ENCODE measurements at regions not wholly inside any gene's neighbourhood (a gene's known extent, or its start where the extent isn't known, plus 50 kb on each side); places are given as distances from the start of the nearest gene placed in this dataset.
A peak's percentile ranks its signal among the peaks of the same experiment; 100 is the strongest.

- intact Hi-C loops (cut with DNase I) = no loop called here
- Histone ChIP-seq H3K4me3 (no peak overlapping the region), H3K27ac (no peak overlapping the region), H3K27me3 (no peaks in the 10 kb centered on the region), H3K9me3 (peaks cover 0 to 12% (median 3%) of the 10 kb centered on the region in 12 donors), H3K4me1 (peaks cover 0 to 37% (median 0%) of the 10 kb centered on the region in 12 donors), H3K36me3 (no peaks in the 10 kb centered on the region)
- TF ChIP-seq CTCF (IDR thresholded peaks at IDR 0.05) = no peak
- WGBS, 4 donors = 86 to 93% (median 88%) methylated on average over 5 of the region's 5 CpGs
- DNase-seq = no peak
- ATAC-seq = no peak
Observed at GRCh38 chr2:11904029-11904428, 157.6 kb downstream of the LPIN1 start.

- intact Hi-C loops (cut with DNase I) = no loop called here
- no peak for ATAC-seq
- Histone ChIP-seq H3K27me3 (no peaks in the 10 kb centered on the region), H3K4me1 (peaks cover 0 to 30% (median 0%) of the 10 kb centered on the region in 12 donors), H3K9me3 (peaks cover 0 to 12% (median 3%) of the 10 kb centered on the region in 12 donors), H3K36me3 (no peaks in the 10 kb centered on the region), H3K4me3 (no peak overlapping the region), H3K27ac (no peak overlapping the region)
- TF ChIP-seq CTCF (IDR thresholded peaks at IDR 0.05) (no peak), POLR2A (IDR thresholded peaks at IDR 0.05) (no peak)
- 76 to 93% (median 78%) methylated on average over 3 of the region's 3 CpGs for WGBS, 4 donors
- DNase-seq = no peak
Observed at GRCh38 chr2:11904941-11905340, 158.5 kb downstream of the LPIN1 start.

- TF ChIP-seq CTCF (IDR thresholded peaks at IDR 0.05) (no peak), POLR2A (IDR thresholded peaks at IDR 0.05) (no peak)
- ATAC-seq = peak in 3 of 4 donors; percentile 43 to 55 (median 50)
Observed at GRCh38 chr2:11907190-11907589, 160.8 kb downstream of the LPIN1 start.

GRCh38 chr2:11910971-11911370 is 164.5 kb downstream of the LPIN1 start:
- no peaks in the 10 kb centered on the region for H3K36me3 ChIP-seq
- no peaks in the 10 kb centered on the region for H3K27me3 ChIP-seq
- no peak for TF ChIP-seq CTCF (IDR thresholded peaks at IDR 0.05)
- H3K4me1 ChIP-seq = peaks cover 0 to 14% (median 0%) of the 10 kb centered on the region in 12 donors
- no peak overlapping the region for H3K4me3 ChIP-seq
- H3K27ac ChIP-seq = no peak overlapping the region
- ATAC-seq (no peak), DNase-seq (no peak)
- intact Hi-C loops (cut with DNase I) = no loop called here
- 93 to 99% (median 97%) methylated on average over 3 of the region's 3 CpGs for WGBS, 4 donors
- peaks cover 0 to 24% (median 6%) of the 10 kb centered on the region in 12 donors for H3K9me3 ChIP-seq

More at GRCh38 chr2:11907190-11907589, 160.8 kb downstream of the LPIN1 start:
- no peaks in the 10 kb centered on the region for H3K27me3 ChIP-seq
- peaks cover 0 to 30% (median 0%) of the 10 kb centered on the region in 12 donors for H3K4me1 ChIP-seq
- DNase-seq = no peak
- H3K36me3 ChIP-seq = no peaks in the 10 kb centered on the region
- WGBS, 4 donors = 57 to 82% (median 69%) methylated on average over 6 of the region's 6 CpGs
- H3K27ac ChIP-seq = no peak overlapping the region
- H3K9me3 ChIP-seq = peaks cover 0 to 12% (median 3%) of the 10 kb centered on the region in 12 donors
- H3K4me3 ChIP-seq = no peak overlapping the region
- intact Hi-C loops (cut with DNase I) = no loop called here
